Calu3 (cell line): ENCODE measurements at regions not wholly inside any gene's neighbourhood (a gene's known extent, or its start where the extent isn't known, plus 50 kb on each side); places are given as distances from the start of the nearest gene placed in this dataset.

Experiments used
- BruUV-seq: library from RNA; stranded (reverse); fragments of 400-500 nt; replicated peaks from 2 replicates; lab custom pipeline; 2021; lab: Mats Ljungman, UMichigan
- CTCF ChIA-PET: fragments of 300-600 bp; sonication (Branson Sonifier 250); formaldehyde crosslinking; loops from one replicate; lab custom pipeline; 2022; ENCODE audit warnings: antibody characterized with exemption; lab: Charles Lee
- DNase-seq: peaks from one replicate; pipeline ENCODE4 v3.0.0; 2022
- H3K27ac Mint-ChIP-seq: one replicate; pipeline ENCODE4 v1.8.0; 2022; ENCODE audit warnings: mixed read lengths; ENCODE audit not compliant: unreplicated experiment
- H3K27me3 Mint-ChIP-seq: one replicate; pipeline ENCODE4 v1.8.0; 2022; ENCODE audit warnings: mixed read lengths; ENCODE audit not compliant: unreplicated experiment
- H3K36me3 Mint-ChIP-seq: one replicate; pipeline ENCODE4 v1.8.0; 2022; ENCODE audit warnings: mild to moderate bottlenecking, moderate library complexity, mixed read lengths; ENCODE audit not compliant: insufficient read depth, unreplicated experiment
- H3K4me1 Mint-ChIP-seq: one replicate; pipeline ENCODE4 v1.8.0; 2022; ENCODE audit warnings: mild to moderate bottlenecking, low read depth, mixed read lengths; ENCODE audit not compliant: unreplicated experiment
- H3K4me3 Mint-ChIP-seq: one replicate; pipeline ENCODE4 v1.8.0; 2022; ENCODE audit warnings: mild to moderate bottlenecking, low read depth, moderate library complexity, mixed read lengths; ENCODE audit not compliant: unreplicated experiment
- H3K9me3 Mint-ChIP-seq: one replicate; pipeline ENCODE4 v1.8.0; 2022; ENCODE audit warnings: low read depth, mixed read lengths; ENCODE audit not compliant: unreplicated experiment
- intact Hi-C: fragments of 100-400 bp; cut with micrococcal nuclease; formaldehyde crosslinking; loops from one replicate; pipeline ENCODE4 v1.10.0; 2022; ENCODE audit not compliant: unreplicated experiment
- TF ChIP-seq, protein P1 (sequence below): fragments of 200-600 bp; IDR thresholded peaks from one replicate; pipeline ENCODE4 v1.8.0; 2022; ENCODE audit warnings: antibody characterized with exemption; ENCODE audit not compliant: unreplicated experiment

DNA sequence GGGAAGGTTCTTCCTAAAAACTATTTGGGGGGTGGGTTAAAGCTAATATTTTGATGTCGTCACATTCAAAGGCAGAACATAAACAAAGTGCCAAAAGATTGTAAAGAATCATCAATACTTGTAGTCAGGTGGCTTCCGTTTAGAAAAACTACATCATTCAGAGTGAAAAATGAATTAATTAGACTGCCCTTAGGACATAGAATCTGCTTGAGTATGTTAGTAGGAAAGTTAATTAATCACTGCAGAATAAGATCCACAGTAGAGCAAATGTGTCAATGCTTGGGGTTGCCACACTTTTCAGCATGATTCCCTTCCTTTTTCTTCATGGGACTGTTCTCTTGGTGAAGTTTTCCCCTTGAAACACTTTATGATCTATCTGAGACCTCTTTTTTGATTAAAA is 166.8 kb upstream of the MTNR1B start:
- TF ChIP-seq, protein P1, sequence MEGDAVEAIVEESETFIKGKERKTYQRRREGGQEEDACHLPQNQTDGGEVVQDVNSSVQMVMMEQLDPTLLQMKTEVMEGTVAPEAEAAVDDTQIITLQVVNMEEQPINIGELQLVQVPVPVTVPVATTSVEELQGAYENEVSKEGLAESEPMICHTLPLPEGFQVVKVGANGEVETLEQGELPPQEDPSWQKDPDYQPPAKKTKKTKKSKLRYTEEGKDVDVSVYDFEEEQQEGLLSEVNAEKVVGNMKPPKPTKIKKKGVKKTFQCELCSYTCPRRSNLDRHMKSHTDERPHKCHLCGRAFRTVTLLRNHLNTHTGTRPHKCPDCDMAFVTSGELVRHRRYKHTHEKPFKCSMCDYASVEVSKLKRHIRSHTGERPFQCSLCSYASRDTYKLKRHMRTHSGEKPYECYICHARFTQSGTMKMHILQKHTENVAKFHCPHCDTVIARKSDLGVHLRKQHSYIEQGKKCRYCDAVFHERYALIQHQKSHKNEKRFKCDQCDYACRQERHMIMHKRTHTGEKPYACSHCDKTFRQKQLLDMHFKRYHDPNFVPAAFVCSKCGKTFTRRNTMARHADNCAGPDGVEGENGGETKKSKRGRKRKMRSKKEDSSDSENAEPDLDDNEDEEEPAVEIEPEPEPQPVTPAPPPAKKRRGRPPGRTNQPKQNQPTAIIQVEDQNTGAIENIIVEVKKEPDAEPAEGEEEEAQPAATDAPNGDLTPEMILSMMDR, result no peak
- no TSS peak for BruUV-seq
- CTCF ChIA-PET, result no interaction called here
- no peak for DNase-seq
- H3K9me3 Mint-ChIP-seq, result peaks cover 6% of the 10 kb centered on the region
- H3K4me3 Mint-ChIP-seq, result no peak overlapping the region
- no peaks in the 10 kb centered on the region for H3K36me3 Mint-ChIP-seq
- intact Hi-C loops, result no loop called here
- H3K4me1 Mint-ChIP-seq, result no peaks in the 10 kb centered on the region
- no peak overlapping the region for H3K27ac Mint-ChIP-seq
- H3K27me3 Mint-ChIP-seq, result no peaks in the 10 kb centered on the region

DNA sequence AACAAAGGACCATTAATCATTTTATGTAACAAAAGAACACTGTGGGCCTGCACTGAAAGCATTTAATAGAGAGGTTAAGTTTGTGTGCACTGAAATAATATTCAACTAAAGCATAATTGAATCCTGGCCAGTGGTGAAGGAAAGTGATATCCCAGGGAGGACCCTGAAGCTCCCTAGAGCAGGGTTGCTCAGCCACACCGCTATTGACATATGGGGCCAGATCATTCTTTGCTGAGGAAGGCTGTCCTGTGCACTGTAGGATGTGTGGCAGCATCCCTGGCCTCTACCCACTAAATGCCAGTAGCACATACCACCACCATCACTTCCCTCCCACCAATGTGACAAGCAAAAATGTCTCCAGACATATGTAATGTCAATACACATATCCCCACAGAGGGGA is 166.1 kb upstream of the MTNR1B start:
- Mint-ChIP-seq H3K27ac (no peak overlapping the region), H3K27me3 (no peaks in the 10 kb centered on the region), H3K4me1 (no peaks in the 10 kb centered on the region), H3K36me3 (no peaks in the 10 kb centered on the region), H3K9me3 (peaks cover 6% of the 10 kb centered on the region), H3K4me3 (no peak overlapping the region)
- CTCF ChIA-PET, result no interaction called here
- BruUV-seq, result no TSS peak
- DNase-seq, result no peak
- intact Hi-C loops, result no loop called here
- TF ChIP-seq, protein P1, result no peak

DNA sequence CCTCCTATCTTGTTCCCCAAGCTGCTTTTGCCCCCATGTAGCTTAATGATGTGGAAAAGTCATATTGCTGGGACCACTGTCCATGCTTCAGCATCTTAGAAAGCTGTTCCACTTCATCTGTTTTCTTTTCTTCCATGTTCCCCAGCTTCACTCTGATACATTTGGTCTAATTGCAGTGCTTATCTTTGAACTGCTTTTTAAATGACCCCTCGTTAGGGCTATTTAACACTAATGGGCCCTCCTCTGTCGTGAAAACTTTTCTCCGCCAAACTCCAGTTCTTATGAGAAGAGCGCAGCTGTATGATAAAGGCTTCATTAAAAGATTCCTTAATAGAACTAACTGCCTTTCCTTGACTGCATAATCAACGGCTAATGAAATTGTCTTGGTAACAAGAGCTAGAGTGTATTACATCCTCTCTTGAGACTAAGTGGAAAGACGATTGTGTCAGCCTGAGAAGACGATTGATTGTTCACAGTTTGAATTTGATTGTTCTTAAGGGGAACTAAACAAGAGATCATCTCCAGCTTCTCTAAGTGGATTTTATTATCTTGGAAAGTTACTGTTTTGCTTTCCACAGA is 165.0 kb upstream of the MTNR1B start:
- no peak for DNase-seq
- Mint-ChIP-seq H3K4me3 (no peak overlapping the region), H3K9me3 (peaks cover 6% of the 10 kb centered on the region), H3K27me3 (no peaks in the 10 kb centered on the region), H3K27ac (no peak overlapping the region), H3K4me1 (no peaks in the 10 kb centered on the region), H3K36me3 (no peaks in the 10 kb centered on the region)
- BruUV-seq, result no TSS peak
- intact Hi-C loops, result no loop called here
- TF ChIP-seq, protein P1, result no peak
- CTCF ChIA-PET, result no interaction called here

DNA sequence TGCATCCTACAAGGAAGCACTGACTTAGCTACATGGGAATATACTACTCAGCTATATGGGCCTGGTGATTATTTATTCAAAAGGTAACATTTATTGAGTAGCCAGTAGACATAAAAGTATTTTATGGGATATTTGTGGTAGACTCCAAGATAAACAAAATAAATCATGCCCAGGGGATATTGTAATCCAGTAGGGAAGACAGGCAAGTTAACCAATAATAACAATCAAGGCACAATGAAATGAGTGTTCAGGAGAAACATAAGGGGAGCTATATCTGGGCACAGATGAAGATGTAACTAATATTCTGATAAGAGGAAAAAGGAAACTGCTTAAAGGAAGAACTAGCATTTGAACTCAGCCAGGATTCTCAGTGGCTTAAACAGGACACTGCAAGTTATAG is 161.4 kb upstream of the MTNR1B start:
- H3K4me1 Mint-ChIP-seq, result no peaks in the 10 kb centered on the region
- CTCF ChIA-PET, result no interaction called here
- H3K27ac Mint-ChIP-seq, result no peak overlapping the region
- peaks cover 2% of the 10 kb centered on the region for H3K9me3 Mint-ChIP-seq
- no peak for DNase-seq
- TF ChIP-seq, protein P1, result no peak
- no peak overlapping the region for H3K4me3 Mint-ChIP-seq
- BruUV-seq, result no TSS peak
- no peaks in the 10 kb centered on the region for H3K27me3 Mint-ChIP-seq
- intact Hi-C loops, result no loop called here
- no peaks in the 10 kb centered on the region for H3K36me3 Mint-ChIP-seq
